ENCODE measurements at regions not wholly inside any gene's neighbourhood (a gene's known extent, or its start where the extent isn't known, plus 50 kb on each side); places are given as distances from the start of the nearest gene placed in this dataset.

DNA sequence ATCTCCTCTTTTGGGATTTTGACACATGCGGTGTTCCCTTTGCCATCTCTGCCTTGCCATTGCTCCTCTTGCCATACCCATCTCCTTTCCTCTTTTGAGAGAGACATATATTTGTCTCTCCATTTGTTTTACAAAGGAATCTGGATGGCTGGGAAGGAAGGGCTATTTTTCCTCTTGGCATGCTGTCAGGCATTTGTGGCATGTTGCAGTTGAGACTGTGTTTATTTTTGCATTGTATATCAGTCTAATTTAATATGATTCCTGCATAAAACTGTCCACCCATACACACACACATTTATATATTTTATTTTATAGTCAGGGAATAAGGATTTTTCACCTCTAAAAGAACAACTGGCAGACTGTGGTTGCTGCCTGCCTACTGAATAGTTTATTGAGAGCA lies 1105.8 kb upstream of the SEMA6A start:
- no peaks in the 10 kb centered on the region for H3K27me3 ChIP-seq
- TF ChIP-seq POLR2AphosphoS5 (IDR thresholded peaks at IDR 0.05) (no peak), POLR2A (IDR thresholded peaks at IDR 0.05) (no peak), EP300 (IDR thresholded peaks at IDR 0.05) (no peak)
- TF ChIP-seq, protein P1, sequence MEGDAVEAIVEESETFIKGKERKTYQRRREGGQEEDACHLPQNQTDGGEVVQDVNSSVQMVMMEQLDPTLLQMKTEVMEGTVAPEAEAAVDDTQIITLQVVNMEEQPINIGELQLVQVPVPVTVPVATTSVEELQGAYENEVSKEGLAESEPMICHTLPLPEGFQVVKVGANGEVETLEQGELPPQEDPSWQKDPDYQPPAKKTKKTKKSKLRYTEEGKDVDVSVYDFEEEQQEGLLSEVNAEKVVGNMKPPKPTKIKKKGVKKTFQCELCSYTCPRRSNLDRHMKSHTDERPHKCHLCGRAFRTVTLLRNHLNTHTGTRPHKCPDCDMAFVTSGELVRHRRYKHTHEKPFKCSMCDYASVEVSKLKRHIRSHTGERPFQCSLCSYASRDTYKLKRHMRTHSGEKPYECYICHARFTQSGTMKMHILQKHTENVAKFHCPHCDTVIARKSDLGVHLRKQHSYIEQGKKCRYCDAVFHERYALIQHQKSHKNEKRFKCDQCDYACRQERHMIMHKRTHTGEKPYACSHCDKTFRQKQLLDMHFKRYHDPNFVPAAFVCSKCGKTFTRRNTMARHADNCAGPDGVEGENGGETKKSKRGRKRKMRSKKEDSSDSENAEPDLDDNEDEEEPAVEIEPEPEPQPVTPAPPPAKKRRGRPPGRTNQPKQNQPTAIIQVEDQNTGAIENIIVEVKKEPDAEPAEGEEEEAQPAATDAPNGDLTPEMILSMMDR (IDR thresholded peaks at IDR 0.05) = no peak
- no peak for DNase-seq (ENCODE audit: low spot score in 2 of 2)
- 95% methylated on average over 1 of the region's 1 CpG for WGBS
- H3K9me3 ChIP-seq = no peaks in the 10 kb centered on the region
- H3K36me3 ChIP-seq = no peaks in the 10 kb centered on the region
- H3K4me3 ChIP-seq = no peak overlapping the region
- H3K27ac ChIP-seq = no peak overlapping the region
- H3K4me1 ChIP-seq = no peaks in the 10 kb centered on the region

DNA sequence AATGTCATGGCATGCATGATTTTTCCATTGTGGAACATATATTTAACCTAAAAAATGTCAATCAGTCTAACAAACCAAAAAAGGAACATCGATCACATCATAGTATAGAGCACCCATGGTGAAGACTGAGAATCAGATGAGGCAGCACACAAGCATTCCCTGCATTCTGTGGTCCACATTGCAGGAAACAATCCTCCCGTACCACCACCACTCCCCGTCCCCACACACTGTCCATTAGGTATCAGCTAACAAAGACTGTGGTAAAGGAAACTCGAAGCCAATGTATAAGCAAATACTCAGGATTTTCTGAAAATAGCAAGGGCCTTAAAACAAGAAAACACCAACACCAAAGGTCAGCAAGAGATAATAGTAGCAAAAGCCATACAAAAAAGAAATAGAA lies 1104.4 kb upstream of the SEMA6A start:
- H3K4me3 ChIP-seq = no peak overlapping the region
- 96% methylated on average over 4 of the region's 4 CpGs for WGBS
- TF ChIP-seq POLR2AphosphoS5 (IDR thresholded peaks at IDR 0.05) (no peak), POLR2A (IDR thresholded peaks at IDR 0.05) (no peak), EP300 (IDR thresholded peaks at IDR 0.05) (no peak)
- TF ChIP-seq, protein P1 (IDR thresholded peaks at IDR 0.05) = no peak
- no peak overlapping the region for H3K27ac ChIP-seq
- no peak for DNase-seq (ENCODE audit: low spot score in 2 of 2)
- H3K4me1 ChIP-seq = no peaks in the 10 kb centered on the region
- no peaks in the 10 kb centered on the region for H3K36me3 ChIP-seq
- H3K9me3 ChIP-seq = no peaks in the 10 kb centered on the region
- H3K27me3 ChIP-seq = no peaks in the 10 kb centered on the region

DNA sequence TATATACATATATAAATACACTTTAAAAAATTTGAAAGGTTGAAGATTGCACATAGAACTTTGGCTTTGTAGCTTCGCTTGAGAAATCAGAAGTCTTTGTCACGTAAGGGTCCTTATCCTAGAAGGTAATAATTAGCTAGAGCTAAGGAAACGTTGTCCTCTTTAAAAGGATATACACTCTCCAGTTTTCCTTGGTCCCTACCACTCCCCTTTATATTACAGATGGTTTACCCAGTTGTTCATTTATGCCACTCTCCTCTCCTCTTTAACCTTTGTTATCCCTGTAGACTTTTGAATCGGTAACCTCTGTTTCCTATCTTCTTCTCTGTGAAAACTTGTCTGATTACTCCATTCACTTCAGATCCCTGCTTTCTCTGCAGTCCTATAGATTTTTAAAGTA lies 1101.0 kb upstream of the SEMA6A start:
- no peaks in the 10 kb centered on the region for H3K36me3 ChIP-seq
- H3K9me3 ChIP-seq = no peaks in the 10 kb centered on the region
- H3K27ac ChIP-seq = no peak overlapping the region
- no peak overlapping the region for H3K4me3 ChIP-seq
- no peak for TF ChIP-seq POLR2AphosphoS5 (IDR thresholded peaks at IDR 0.05)
- 90% methylated on average over 4 of the region's 4 CpGs for WGBS
- no peaks in the 10 kb centered on the region for H3K27me3 ChIP-seq
- no peaks in the 10 kb centered on the region for H3K4me1 ChIP-seq
- no peak for DNase-seq (ENCODE audit: low spot score in 2 of 2)

DNA sequence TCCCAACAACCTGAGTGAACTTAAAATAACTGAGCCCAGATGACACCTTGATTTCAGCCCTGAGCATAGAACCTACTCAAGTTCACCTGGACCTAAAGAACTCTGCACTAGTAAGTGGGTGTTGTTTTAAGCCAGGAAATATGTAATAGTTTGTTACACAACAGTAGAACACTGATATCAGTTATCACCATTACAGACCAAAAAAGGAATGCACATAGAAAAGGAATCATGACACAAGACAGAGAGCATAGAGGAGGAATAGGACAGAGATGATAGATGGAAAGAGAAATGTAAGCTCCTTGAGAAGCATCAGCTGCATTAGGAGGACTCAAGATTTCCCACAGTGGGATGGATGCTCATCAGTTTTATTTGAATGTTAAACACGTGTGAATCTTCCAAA lies 1096.9 kb upstream of the SEMA6A start:
- Histone ChIP-seq H3K27me3 (no peaks in the 10 kb centered on the region), H3K36me3 (no peaks in the 10 kb centered on the region), H3K27ac (no peak overlapping the region), H3K4me3 (no peak overlapping the region), H3K4me1 (no peaks in the 10 kb centered on the region), H3K9me3 (no peaks in the 10 kb centered on the region)
- no peak for TF ChIP-seq EP300 (IDR thresholded peaks at IDR 0.05)
- no peak for TF ChIP-seq POLR2AphosphoS5 (IDR thresholded peaks at IDR 0.05)
- TF ChIP-seq, protein P1 (IDR thresholded peaks at IDR 0.05) = no peak
- no peak for TF ChIP-seq POLR2A (IDR thresholded peaks at IDR 0.05)
- no peak for DNase-seq (ENCODE audit: low spot score in 2 of 2)
- 88% methylated on average over 1 of the region's 1 CpG for WGBS

DNA sequence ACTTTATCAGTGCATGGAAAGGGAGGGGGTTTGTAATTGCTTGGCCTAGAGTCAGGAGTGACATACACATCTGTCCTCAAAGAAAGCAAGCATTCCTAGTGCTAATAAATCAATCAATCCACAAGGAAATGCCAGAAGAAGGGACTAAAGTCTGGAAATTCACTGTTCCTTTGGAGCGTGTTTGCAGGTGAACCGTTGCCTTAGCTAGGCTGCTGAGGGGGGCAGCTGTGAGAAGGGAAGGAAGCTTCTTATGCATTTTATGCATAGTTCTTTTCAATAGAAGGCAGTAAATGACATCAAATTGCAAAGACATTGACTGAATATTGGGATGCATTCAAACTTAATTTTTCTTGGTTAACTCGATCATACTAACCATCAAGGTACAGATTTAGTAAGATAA lies 1092.5 kb upstream of the SEMA6A start:
- H3K4me1 ChIP-seq = no peaks in the 10 kb centered on the region
- DNase-seq (ENCODE audit: low spot score in 2 of 2) = no peak
- TF ChIP-seq POLR2A (IDR thresholded peaks at IDR 0.05) (no peak), EP300 (IDR thresholded peaks at IDR 0.05) (no peak), POLR2AphosphoS5 (IDR thresholded peaks at IDR 0.05) (no peak)
- TF ChIP-seq, protein P1 (IDR thresholded peaks at IDR 0.05) = no peak
- H3K27ac ChIP-seq = no peak overlapping the region
- H3K4me3 ChIP-seq = no peak overlapping the region
- WGBS = 76% methylated on average over 3 of the region's 3 CpGs
- no peaks in the 10 kb centered on the region for H3K9me3 ChIP-seq
- H3K27me3 ChIP-seq = no peaks in the 10 kb centered on the region
- H3K36me3 ChIP-seq = no peaks in the 10 kb centered on the region

DNA sequence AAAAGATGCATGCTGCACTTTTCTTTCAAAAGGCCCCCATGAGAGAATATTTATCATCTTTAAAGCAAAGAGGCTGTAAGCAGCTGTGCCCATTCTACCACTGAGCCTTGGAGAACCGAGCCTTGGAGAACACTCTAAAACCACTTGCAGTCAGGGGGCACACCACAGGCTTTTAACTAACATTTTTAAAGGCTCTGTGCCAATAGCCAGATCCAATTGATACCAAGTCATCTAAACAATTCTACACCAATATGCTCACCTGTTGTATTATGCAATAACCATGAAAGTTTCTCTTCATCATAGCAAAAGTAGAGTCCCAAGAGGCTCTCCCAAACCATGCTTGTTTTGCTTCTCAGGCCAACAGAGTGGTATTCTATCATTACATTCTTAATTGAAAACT lies 1090.5 kb upstream of the SEMA6A start:
- no peak for TF ChIP-seq POLR2AphosphoS5 (IDR thresholded peaks at IDR 0.05)
- no peak overlapping the region for H3K27ac ChIP-seq
- H3K9me3 ChIP-seq = no peaks in the 10 kb centered on the region
- no peaks in the 10 kb centered on the region for H3K27me3 ChIP-seq
- no peak overlapping the region for H3K4me3 ChIP-seq
- 71% methylated on average over 1 of the region's 1 CpG for WGBS
- DNase-seq (ENCODE audit: low spot score in 2 of 2) = no peak
- no peaks in the 10 kb centered on the region for H3K4me1 ChIP-seq
- H3K36me3 ChIP-seq = no peaks in the 10 kb centered on the region
